Naive thymus-derived CD4-positive, alpha-beta T cell (primary cell): ENCODE measurements at regions not wholly inside any gene's neighbourhood (a gene's known extent, or its start where the extent isn't known, plus 50 kb on each side); places are given as distances from the start of the nearest gene placed in this dataset.

Experiments
- ATAC-seq: fragments of 150-1000 bp; cut with Tn5 transposase; 2 replicates; pipeline ENCODE4 v1.10.0; 2021; ENCODE audit warnings: mild to moderate bottlenecking, moderate library complexity
- CTCF ChIA-PET: fragments of 350-600 bp; sonication (Branson Sonifier 250); formaldehyde crosslinking; loops from one replicate; lab custom pipeline; 2021; ENCODE audit warnings: antibody characterized with exemption; lab: Charles Lee
- POLR2A ChIA-PET: fragments of 350-600 bp; sonication (Branson Sonifier 250); formaldehyde crosslinking; loops from one replicate; lab custom pipeline; 2021; ENCODE audit warnings: antibody characterized with exemption, inconsistent platforms; lab: Charles Lee
- DNase-seq, 9 donors: peaks; one replicate each; pipeline versions ENCODE4 v3.0.0 to v3.0.0-alpha.2; 2020 to 2022; ENCODE audit warnings: mixed read lengths in 1 of 9
- H3K27ac ChIP-seq: one replicate; pipeline ENCODE4 v1.7.0; 2013; ENCODE audit warnings: mild to moderate bottlenecking, low read depth, low read length, moderate library complexity
- H3K27me3 ChIP-seq, 2 donors: one replicate each; pipeline ENCODE4 v1.7.0; 2013; ENCODE audit warnings: low read length in 2 of 2, mild to moderate bottlenecking in 2 of 2, moderate library complexity in 2 of 2; ENCODE audit not compliant: control insufficient read depth in 2 of 2, insufficient read depth in 2 of 2
- H3K36me3 ChIP-seq, 3 experiments: 1 replicate in 2 of 3; 2 replicates in 1 of 3; pipeline ENCODE4 v1.7.0; 2013; ENCODE audit warnings: low read length in 3 of 3, mild to moderate bottlenecking in 3 of 3, moderate library complexity in 1 of 3; ENCODE audit not compliant: insufficient read depth in 3 of 3, control insufficient read depth in 2 of 3
- H3K4me1 ChIP-seq, 2 donors: one replicate each; pipeline ENCODE4 v1.7.0; 2013; ENCODE audit warnings: low read length in 2 of 2, mild to moderate bottlenecking in 2 of 2, moderate library complexity in 1 of 2; ENCODE audit not compliant: control insufficient read depth in 2 of 2, insufficient read depth in 2 of 2
- H3K4me3 ChIP-seq: 2 replicates; pipeline ENCODE4 v1.7.0; 2013; ENCODE audit warnings: mild to moderate bottlenecking, low read length
- H3K9me3 ChIP-seq, 3 experiments: 1 replicate in 2 of 3; 2 replicates in 1 of 3; pipeline ENCODE4 v1.7.0; 2013; ENCODE audit warnings: low read length in 3 of 3; ENCODE audit not compliant: control insufficient read depth in 2 of 3
- H3K27ac Mint-ChIP-seq, 9 donors: one replicate each; pipeline ENCODE4 v1.8.0; 2020 to 2022; ENCODE audit warnings: mixed read lengths in 9 of 9, mild to moderate bottlenecking in 8 of 9, moderate library complexity in 5 of 9, inconsistent platforms in 2 of 9
- H3K27me3 Mint-ChIP-seq, 5 donors: one replicate each; pipeline ENCODE4 v1.8.0; 2021 to 2022; ENCODE audit warnings: mixed read lengths in 5 of 5, mild to moderate bottlenecking in 1 of 5
- H3K36me3 Mint-ChIP-seq, 5 donors: one replicate each; pipeline ENCODE4 v1.8.0; 2020 to 2022; ENCODE audit warnings: mixed read lengths in 5 of 5, mild to moderate bottlenecking in 3 of 5, inconsistent platforms in 1 of 5
- H3K4me1 Mint-ChIP-seq, 7 donors: one replicate each; pipeline ENCODE4 v1.8.0; 2020 to 2022; ENCODE audit warnings: mixed read lengths in 7 of 7, mild to moderate bottlenecking in 3 of 7, inconsistent platforms in 1 of 7
- H3K4me3 Mint-ChIP-seq, 10 donors: one replicate each; pipeline ENCODE4 v1.8.0; 2020 to 2022; ENCODE audit warnings: mild to moderate bottlenecking in 10 of 10, mixed read lengths in 10 of 10, moderate library complexity in 6 of 10, inconsistent platforms in 2 of 10
- H3K9me3 Mint-ChIP-seq, 11 donors: one replicate each; pipeline ENCODE4 v1.8.0; 2020 to 2022; ENCODE audit warnings: mixed read lengths in 11 of 11, mild to moderate bottlenecking in 4 of 11, inconsistent platforms in 1 of 11, moderate library complexity in 1 of 11
- intact Hi-C, 2 donors: fragments of 100-400 bp; cut with micrococcal nuclease; formaldehyde crosslinking; loops; one replicate each; pipeline ENCODE4 v1.15.1; 2023

- Histone ChIP-seq H3K27ac (no peak overlapping the region), H3K27me3 (no peaks in the 10 kb centered on the region), H3K36me3 (no peaks in the 10 kb centered on the region), H3K4me3 (no peak overlapping the region), H3K9me3 (no peaks in the 10 kb centered on the region), H3K4me1 (no peaks in the 10 kb centered on the region)
- intact Hi-C loops, result no loop called here
- Mint-ChIP-seq H3K4me1 (peaks cover 0 to 2% (median 0%) of the 10 kb centered on the region in 7 donors), H3K27ac (no peak overlapping the region), H3K27me3 (peaks cover 0 to 4% (median 0%) of the 10 kb centered on the region in 5 donors), H3K36me3 (peaks cover 0 to 5% (median 0%) of the 10 kb centered on the region in 5 donors), H3K4me3 (no peak overlapping the region), H3K9me3 (peaks cover 0 to 8% (median 0%) of the 10 kb centered on the region in 11 donors)
- DNase-seq, result no peak
- ChIA-PET CTCF (no interaction called here), POLR2A (no interaction called here)
- no peak for ATAC-seq
Observed at GRCh38 chr5:158205992-158206391, 347.0 kb upstream of the CLINT1 start.

DNA sequence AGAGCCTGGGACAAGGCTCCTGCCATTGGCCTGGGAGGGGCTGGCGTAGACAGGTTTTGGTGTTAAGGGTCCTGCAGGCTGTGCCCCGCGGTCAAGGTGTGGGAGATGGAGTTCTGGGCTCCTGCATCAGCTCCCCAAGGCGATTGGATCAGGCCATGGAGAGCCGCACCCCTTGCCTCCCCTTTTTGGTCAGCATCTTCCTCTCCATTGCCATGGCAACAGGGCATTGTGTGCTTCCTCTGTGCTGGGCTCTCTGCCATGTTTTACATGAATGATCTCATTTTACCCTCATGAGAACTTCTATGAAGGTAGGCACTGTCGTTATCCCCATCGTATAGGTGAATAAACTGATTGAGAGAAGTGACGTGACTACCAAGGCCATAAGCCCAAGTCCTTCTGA is 344.3 kb upstream of the CLINT1 start:
- Histone ChIP-seq H3K4me3 (no peak overlapping the region), H3K27me3 (no peaks in the 10 kb centered on the region), H3K9me3 (no peaks in the 10 kb centered on the region), H3K36me3 (no peaks in the 10 kb centered on the region), H3K4me1 (no peaks in the 10 kb centered on the region), H3K27ac (no peak overlapping the region)
- Mint-ChIP-seq H3K4me3 (no peak overlapping the region), H3K4me1 (peaks cover 0 to 2% (median 0%) of the 10 kb centered on the region in 7 donors), H3K27ac (no peak overlapping the region), H3K9me3 (peaks cover 0 to 4% (median 0%) of the 10 kb centered on the region in 11 donors), H3K27me3 (peaks cover 0 to 4% (median 0%) of the 10 kb centered on the region in 5 donors), H3K36me3 (no peaks in the 10 kb centered on the region)
- ATAC-seq (no peak), DNase-seq (no peak)
- ChIA-PET CTCF (no interaction called here), POLR2A (no interaction called here)
- intact Hi-C loops, result no loop called here

DNA sequence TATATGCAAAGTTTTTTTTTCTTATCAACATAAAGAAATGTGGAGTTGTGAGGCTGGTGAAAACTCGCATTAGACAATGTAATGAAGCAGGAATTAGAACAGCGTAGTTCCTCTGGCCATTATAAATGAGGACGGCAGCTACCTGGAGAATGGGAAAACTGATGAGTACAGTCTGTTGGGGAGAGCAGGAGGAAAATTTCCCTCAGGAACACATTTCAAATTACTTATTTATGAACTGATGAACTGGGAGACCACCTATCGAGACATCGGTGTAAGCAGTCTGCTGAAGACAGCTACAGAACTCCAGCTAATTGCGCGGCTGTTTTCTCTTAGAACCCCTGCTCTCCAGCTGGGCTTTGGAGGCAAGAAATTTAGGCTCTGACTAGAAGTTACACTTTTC is 343.9 kb upstream of the CLINT1 start:
- H3K27ac ChIP-seq, result no peak overlapping the region
- peaks cover 0 to 4% (median 0%) of the 10 kb centered on the region in 11 donors for H3K9me3 Mint-ChIP-seq
- DNase-seq (no peak), ATAC-seq (no peak)
- no peaks in the 10 kb centered on the region for H3K27me3 ChIP-seq
- CTCF ChIA-PET, result no interaction called here
- no peaks in the 10 kb centered on the region for H3K4me1 ChIP-seq
- H3K9me3 ChIP-seq, result no peaks in the 10 kb centered on the region
- no peaks in the 10 kb centered on the region for H3K36me3 Mint-ChIP-seq
- H3K27me3 Mint-ChIP-seq, result peaks cover 0 to 5% (median 0%) of the 10 kb centered on the region in 5 donors
- POLR2A ChIA-PET, result interaction anchor here (0.7 kb wide), 1 partner anchor 360 kb away, joined by 3 read pairs; no protein-coding TSS in a partner anchor
- no peak overlapping the region for H3K27ac Mint-ChIP-seq
- intact Hi-C loops, result no loop called here
- no peak overlapping the region for H3K4me3 Mint-ChIP-seq
- no peaks in the 10 kb centered on the region for H3K36me3 ChIP-seq
- peaks cover 0 to 2% (median 0%) of the 10 kb centered on the region in 7 donors for H3K4me1 Mint-ChIP-seq
- no peak overlapping the region for H3K4me3 ChIP-seq

DNA sequence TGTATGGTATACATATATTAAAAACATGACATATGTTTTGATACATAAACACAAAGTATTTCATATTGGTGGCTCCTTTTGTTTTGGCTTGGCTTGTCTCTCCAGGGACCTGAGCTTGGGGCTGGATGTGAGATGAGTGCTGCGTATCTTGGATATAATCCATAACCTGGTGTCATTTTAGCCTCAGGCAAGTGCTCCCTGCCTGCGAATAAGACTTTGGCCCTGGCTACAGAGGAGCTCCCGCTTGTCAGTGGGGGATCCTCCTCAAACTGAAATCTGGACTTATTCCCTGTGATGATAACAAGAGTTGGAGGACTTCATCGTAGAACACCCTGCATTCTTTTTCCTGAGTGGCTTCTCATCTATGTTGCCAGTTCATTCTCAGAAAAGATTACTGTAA is 341.7 kb upstream of the CLINT1 start:
- ATAC-seq (no peak), DNase-seq (no peak)
- H3K9me3 Mint-ChIP-seq, result peaks cover 0 to 4% (median 0%) of the 10 kb centered on the region in 11 donors
- Histone ChIP-seq H3K9me3 (no peaks in the 10 kb centered on the region), H3K36me3 (no peaks in the 10 kb centered on the region), H3K4me1 (no peaks in the 10 kb centered on the region), H3K27me3 (no peaks in the 10 kb centered on the region), H3K27ac (no peak overlapping the region), H3K4me3 (no peak overlapping the region)
- no peak overlapping the region for H3K27ac Mint-ChIP-seq
- no peak overlapping the region for H3K4me3 Mint-ChIP-seq
- intact Hi-C loops, result no loop called here
- H3K36me3 Mint-ChIP-seq, result no peaks in the 10 kb centered on the region
- ChIA-PET POLR2A (no interaction called here), CTCF (no interaction called here)
- H3K4me1 Mint-ChIP-seq, result peaks cover 0 to 2% (median 0%) of the 10 kb centered on the region in 7 donors
- H3K27me3 Mint-ChIP-seq, result peaks cover 0 to 13% (median 4%) of the 10 kb centered on the region in 5 donors

DNA sequence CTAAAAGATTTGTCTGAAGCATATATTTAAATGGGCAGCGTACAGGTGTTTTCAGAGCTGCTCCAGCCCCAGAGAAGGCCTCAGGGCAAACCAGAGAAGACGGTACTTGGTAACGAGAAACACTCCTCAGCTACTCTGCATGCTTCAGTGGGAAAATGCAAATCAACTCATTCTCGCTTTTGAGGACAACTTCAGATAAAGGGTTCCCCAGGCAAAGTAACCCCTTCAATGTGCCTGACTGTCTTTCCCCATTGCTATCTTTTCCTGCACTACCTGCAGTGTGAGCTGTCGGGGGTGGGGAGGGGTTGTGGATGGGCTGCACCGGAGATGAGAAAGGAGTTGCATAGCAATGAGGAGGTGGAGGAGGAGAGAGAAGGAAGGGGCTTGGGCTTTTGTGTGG is 339.7 kb upstream of the CLINT1 start:
- no peaks in the 10 kb centered on the region for H3K27me3 ChIP-seq
- no peak for ATAC-seq
- no peaks in the 10 kb centered on the region for H3K36me3 ChIP-seq
- H3K36me3 Mint-ChIP-seq, result peaks cover 0 to 3% (median 0%) of the 10 kb centered on the region in 5 donors
- intact Hi-C loops, result no loop called here
- H3K27ac ChIP-seq, result no peak overlapping the region
- peaks cover 0 to 2% (median 0%) of the 10 kb centered on the region in 7 donors for H3K4me1 Mint-ChIP-seq
- no peaks in the 10 kb centered on the region for H3K9me3 ChIP-seq
- H3K4me3 ChIP-seq, result no peak overlapping the region
- H3K4me1 ChIP-seq, result no peaks in the 10 kb centered on the region
- DNase-seq, result no peak
- H3K4me3 Mint-ChIP-seq, result no peak overlapping the region
- peaks cover 0 to 5% (median 0%) of the 10 kb centered on the region in 11 donors for H3K9me3 Mint-ChIP-seq
- H3K27ac Mint-ChIP-seq, result no peak overlapping the region
- ChIA-PET CTCF (no interaction called here), POLR2A (no interaction called here)
- H3K27me3 Mint-ChIP-seq, result peaks cover 0 to 13% (median 7%) of the 10 kb centered on the region in 5 donors

DNA sequence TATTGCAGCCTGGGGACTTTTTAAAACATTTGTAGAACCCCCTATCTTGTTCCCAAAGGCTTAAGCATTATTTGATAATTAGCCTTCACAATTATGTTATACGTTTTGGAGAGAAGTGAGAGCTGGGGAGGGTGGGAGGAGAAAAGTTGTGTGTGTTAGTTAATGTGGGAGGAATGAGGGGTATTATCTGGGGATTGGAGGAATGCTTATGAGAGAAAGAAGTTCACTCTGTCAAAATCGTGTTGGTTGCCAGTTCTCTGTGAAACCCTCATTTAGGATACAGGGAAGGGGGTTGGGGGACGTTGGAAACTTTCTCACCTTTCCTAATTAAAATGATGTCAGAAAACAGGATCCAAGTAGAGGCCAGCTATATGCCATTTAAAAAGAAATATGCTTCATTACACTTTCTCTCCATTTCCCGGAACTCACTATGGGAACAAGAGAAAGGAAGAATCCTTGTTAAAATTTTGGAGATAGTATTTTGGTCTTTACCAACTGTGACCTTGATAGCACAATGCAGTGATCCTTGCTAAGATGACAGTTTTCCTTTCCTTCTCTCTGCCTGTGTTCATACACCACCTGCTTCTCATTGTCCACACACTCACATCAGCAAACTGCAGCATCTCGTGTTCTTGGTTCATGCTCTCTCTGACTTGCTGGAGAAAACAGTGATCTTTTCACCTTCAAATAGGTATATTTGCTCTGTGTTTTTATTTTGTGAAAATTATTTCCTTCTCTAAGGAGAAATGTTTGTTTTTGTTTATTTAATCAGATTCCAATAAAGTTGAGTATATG is 336.7 kb upstream of the CLINT1 start:
- peaks cover 0 to 25% (median 4%) of the 10 kb centered on the region in 11 donors for H3K9me3 Mint-ChIP-seq
- Histone ChIP-seq H3K4me1 (no peaks in the 10 kb centered on the region), H3K27ac (no peak overlapping the region), H3K9me3 (no peaks in the 10 kb centered on the region), H3K27me3 (no peaks in the 10 kb centered on the region), H3K36me3 (no peaks in the 10 kb centered on the region), H3K4me3 (no peak overlapping the region)
- peaks cover 0 to 3% (median 0%) of the 10 kb centered on the region in 5 donors for H3K36me3 Mint-ChIP-seq
- H3K27ac Mint-ChIP-seq, result no peak overlapping the region
- no peaks in the 10 kb centered on the region for H3K4me1 Mint-ChIP-seq
- POLR2A ChIA-PET, result no interaction called here
- H3K27me3 Mint-ChIP-seq, result peaks cover 0 to 13% (median 7%) of the 10 kb centered on the region in 5 donors
- no peak overlapping the region for H3K4me3 Mint-ChIP-seq
- intact Hi-C loops, result no loop called here
- CTCF ChIA-PET, result no interaction called here
- ATAC-seq (no peak), DNase-seq (no peak)

DNA sequence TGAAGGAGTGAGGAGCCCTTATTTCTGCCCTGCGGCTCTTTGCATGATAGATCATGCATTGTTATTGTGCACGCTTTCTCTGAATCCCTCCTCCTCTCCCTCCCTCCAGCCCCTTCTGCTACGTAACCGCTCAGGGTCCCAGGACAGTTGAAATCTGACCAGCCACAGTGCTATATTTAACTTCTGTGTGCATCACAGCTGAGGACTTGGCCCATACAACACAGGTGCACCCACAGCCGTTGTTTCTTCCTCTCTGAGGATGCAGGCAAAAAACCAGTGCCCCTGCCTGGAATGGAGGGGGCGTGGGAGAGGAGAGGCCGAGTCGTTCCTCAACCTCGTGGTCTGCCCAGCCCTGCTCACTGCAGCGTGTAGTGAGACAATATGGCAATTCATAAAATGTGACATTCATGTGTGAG is 335.6 kb upstream of the CLINT1 start:
- no peak for DNase-seq
- H3K9me3 ChIP-seq, result no peaks in the 10 kb centered on the region
- Mint-ChIP-seq H3K27ac (no peak overlapping the region), H3K4me3 (no peak overlapping the region), H3K27me3 (peaks cover 0 to 13% (median 7%) of the 10 kb centered on the region in 5 donors), H3K9me3 (peaks cover 0 to 25% (median 4%) of the 10 kb centered on the region in 11 donors), H3K4me1 (no peaks in the 10 kb centered on the region), H3K36me3 (peaks cover 0 to 3% (median 0%) of the 10 kb centered on the region in 5 donors)
- intact Hi-C loops, result no loop called here
- H3K36me3 ChIP-seq, result no peaks in the 10 kb centered on the region
- no peaks in the 10 kb centered on the region for H3K27me3 ChIP-seq
- H3K27ac ChIP-seq, result no peak overlapping the region
- POLR2A ChIA-PET, result no interaction called here
- no peaks in the 10 kb centered on the region for H3K4me1 ChIP-seq
- CTCF ChIA-PET, result no interaction called here
- ATAC-seq, result no peak
- H3K4me3 ChIP-seq, result no peak overlapping the region
